Gastroesophageal sphincter (tissue), 3 donors: ENCODE measurements at regions not wholly inside any gene's neighbourhood (a gene's known extent, or its start where the extent isn't known, plus 50 kb on each side); places are given as distances from the start of the nearest gene placed in this dataset.

ENCODE experiments used
- POLR2AphosphoS5 ChIP-seq: sonication (generic); formaldehyde crosslinking; IDR thresholded peaks from one replicate; pipeline ENCODE4 v1.6.1; 2017; ENCODE audit warnings: antibody characterized with exemption
- TF ChIP-seq, protein P1 (sequence below), 4 experiments: fragments of 200-600 bp in 2 of 4; fragments of 450-650 bp in 2 of 4; sonication (generic) in 1 of 4; IDR thresholded peaks; one replicate each; pipeline ENCODE4 v1.5.1; 2017 to 2019; ENCODE audit warnings: antibody characterized with exemption in 4 of 4, mild to moderate bottlenecking in 2 of 4, moderate library complexity in 2 of 4

DNA sequence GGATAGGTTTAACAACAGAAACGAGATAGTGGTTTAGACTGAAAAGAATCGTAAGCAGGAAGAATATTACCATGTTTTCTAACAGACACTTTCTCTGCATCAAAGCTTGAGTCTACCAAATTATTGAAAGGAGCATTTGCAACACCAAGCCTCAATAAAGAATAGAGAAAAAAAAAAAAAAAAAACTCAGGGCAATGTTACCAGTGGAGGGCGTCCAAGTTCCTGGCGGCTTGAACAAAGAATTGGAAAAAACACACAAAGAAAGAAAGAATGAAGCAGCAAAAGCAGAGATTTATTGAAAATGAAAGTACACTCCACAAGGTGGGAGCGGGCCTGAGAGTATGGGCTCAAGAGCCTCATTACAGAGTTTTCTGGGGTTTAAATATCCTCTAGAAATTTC is 686.5 kb upstream of the ADGRL2 start:
- TF ChIP-seq, protein P1, sequence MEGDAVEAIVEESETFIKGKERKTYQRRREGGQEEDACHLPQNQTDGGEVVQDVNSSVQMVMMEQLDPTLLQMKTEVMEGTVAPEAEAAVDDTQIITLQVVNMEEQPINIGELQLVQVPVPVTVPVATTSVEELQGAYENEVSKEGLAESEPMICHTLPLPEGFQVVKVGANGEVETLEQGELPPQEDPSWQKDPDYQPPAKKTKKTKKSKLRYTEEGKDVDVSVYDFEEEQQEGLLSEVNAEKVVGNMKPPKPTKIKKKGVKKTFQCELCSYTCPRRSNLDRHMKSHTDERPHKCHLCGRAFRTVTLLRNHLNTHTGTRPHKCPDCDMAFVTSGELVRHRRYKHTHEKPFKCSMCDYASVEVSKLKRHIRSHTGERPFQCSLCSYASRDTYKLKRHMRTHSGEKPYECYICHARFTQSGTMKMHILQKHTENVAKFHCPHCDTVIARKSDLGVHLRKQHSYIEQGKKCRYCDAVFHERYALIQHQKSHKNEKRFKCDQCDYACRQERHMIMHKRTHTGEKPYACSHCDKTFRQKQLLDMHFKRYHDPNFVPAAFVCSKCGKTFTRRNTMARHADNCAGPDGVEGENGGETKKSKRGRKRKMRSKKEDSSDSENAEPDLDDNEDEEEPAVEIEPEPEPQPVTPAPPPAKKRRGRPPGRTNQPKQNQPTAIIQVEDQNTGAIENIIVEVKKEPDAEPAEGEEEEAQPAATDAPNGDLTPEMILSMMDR (IDR thresholded peaks at IDR 0.05), result no peak
- no peak for TF ChIP-seq POLR2AphosphoS5
